ENCODE measurements at regions not wholly inside any gene's neighbourhood (a gene's known extent, or its start where the extent isn't known, plus 50 kb on each side); places are given as distances from the start of the nearest gene placed in this dataset.
"Not testable (repeated sequence)": the region's sequence is repeated elsewhere in the genome, so short reads cannot be mapped to it uniquely, and the experiment has no call there.

DNA sequence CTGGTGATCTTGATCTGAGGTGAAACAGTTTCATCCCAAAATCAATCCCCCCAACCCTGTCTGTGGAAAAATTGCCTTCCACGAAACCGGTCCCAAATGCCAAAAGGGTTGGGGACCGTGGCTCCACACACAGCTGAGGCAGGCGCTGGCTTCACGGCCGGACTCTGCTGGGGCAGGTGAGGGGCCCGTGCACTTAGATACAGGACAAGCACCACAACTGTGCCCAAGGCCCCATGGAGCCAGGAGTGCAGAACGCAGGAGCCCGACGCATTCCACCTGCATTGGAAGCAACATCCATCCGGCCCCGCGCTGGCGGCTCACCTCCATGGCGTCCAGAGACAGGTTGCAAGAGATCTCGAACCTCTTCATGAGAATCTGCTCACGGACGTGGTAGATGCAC, 5384.4 kb upstream of the TPTE start:
- TF ChIP-seq EP300, POLR2A (IDR thresholded peaks at IDR 0.05): not testable (repeated sequence)
- TF ChIP-seq, protein P1, sequence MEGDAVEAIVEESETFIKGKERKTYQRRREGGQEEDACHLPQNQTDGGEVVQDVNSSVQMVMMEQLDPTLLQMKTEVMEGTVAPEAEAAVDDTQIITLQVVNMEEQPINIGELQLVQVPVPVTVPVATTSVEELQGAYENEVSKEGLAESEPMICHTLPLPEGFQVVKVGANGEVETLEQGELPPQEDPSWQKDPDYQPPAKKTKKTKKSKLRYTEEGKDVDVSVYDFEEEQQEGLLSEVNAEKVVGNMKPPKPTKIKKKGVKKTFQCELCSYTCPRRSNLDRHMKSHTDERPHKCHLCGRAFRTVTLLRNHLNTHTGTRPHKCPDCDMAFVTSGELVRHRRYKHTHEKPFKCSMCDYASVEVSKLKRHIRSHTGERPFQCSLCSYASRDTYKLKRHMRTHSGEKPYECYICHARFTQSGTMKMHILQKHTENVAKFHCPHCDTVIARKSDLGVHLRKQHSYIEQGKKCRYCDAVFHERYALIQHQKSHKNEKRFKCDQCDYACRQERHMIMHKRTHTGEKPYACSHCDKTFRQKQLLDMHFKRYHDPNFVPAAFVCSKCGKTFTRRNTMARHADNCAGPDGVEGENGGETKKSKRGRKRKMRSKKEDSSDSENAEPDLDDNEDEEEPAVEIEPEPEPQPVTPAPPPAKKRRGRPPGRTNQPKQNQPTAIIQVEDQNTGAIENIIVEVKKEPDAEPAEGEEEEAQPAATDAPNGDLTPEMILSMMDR (IDR thresholded peaks at IDR 0.05) = not testable (repeated sequence)

Measured in suprapubic skin (tissue), 3 donors.